Upper lobe of left lung (tissue), 6 donors: ENCODE measurements at regions not wholly inside any gene's neighbourhood (a gene's known extent, or its start where the extent isn't known, plus 50 kb on each side); places are given as distances from the start of the nearest gene placed in this dataset.

ENCODE experiments used
- ATAC-seq, 2 donors: fragments of 200-7000 bp; cut with Tn5 transposase; one replicate each; pipeline ENCODE4 v1.9.1; 2022; ENCODE audit warnings: mild to moderate bottlenecking in 2 of 2, moderate library complexity in 2 of 2; ENCODE audit not compliant: low FRiP score in 2 of 2
- DNase-seq, 2 donors: peaks; one replicate each; pipeline ENCODE4 v3.0.0-alpha.2; 2019 to 2020
- H3K27ac ChIP-seq, 4 donors: fragments of 200-600 bp; sonication (generic); one replicate each; pipeline ENCODE4 v1.5.1; 2016 to 2019
- H3K27me3 ChIP-seq, 4 donors: fragments of 200-600 bp; sonication (generic); one replicate each; pipeline ENCODE4 v1.5.1; 2017 to 2019
- H3K36me3 ChIP-seq, 4 donors: fragments of 200-600 bp; sonication (generic); one replicate each; pipeline ENCODE4 v1.5.1; 2016 to 2019
- H3K4me1 ChIP-seq, 4 donors: fragments of 200-600 bp; sonication (generic); one replicate each; pipeline ENCODE4 v1.5.1; 2018 to 2019
- H3K4me3 ChIP-seq, 4 donors: fragments of 200-600 bp; sonication (generic); one replicate each; pipeline ENCODE4 v1.5.1; 2017 to 2019; ENCODE audit warnings: mild to moderate bottlenecking in 2 of 4, moderate library complexity in 1 of 4
- H3K9me3 ChIP-seq, 4 donors: fragments of 200-600 bp; sonication (generic); one replicate each; pipeline ENCODE4 v1.5.1; 2018 to 2019
- EP300 ChIP-seq, 4 donors: sonication (generic); formaldehyde crosslinking; IDR thresholded peaks; one replicate each; pipeline ENCODE4 v1.5.1; 2017; ENCODE audit warnings: antibody characterized with exemption in 4 of 4, control low read depth in 2 of 4
- POLR2A ChIP-seq, 4 donors: fragments of 450-650 bp; IDR thresholded peaks; one replicate each; pipeline ENCODE4 v1.5.1; 2016 to 2017; ENCODE audit warnings: antibody characterized with exemption in 4 of 4, mild to moderate bottlenecking in 2 of 4
- POLR2AphosphoS5 ChIP-seq, 2 donors: sonication (generic); formaldehyde crosslinking; IDR thresholded peaks; one replicate each; pipeline ENCODE4 v1.5.1; 2017; ENCODE audit warnings: antibody characterized with exemption in 2 of 2
- WGBS, 2 donors: methylation state at CpG; one replicate each; pipeline ENCODE4 v1.1.5; 2017 to 2018; 5-methylcytosine and 5-hydroxymethylcytosine counted together
- TF ChIP-seq, protein P1 (sequence below), 6 experiments: fragments of 450-650 bp in 4 of 6; fragments of 200-600 bp in 2 of 6; sonication (generic) in 2 of 6; IDR thresholded peaks; one replicate each; pipeline ENCODE4 v1.5.1; 2016 to 2019; ENCODE audit warnings: antibody characterized with exemption in 6 of 6
- donor health status: DM: no; HTN: no; CAD: no; lungs with moderate emphysema.
- donor health status: DM: no; HTN: yes; CAD: no; lungs with severe emphysema.

DNA sequence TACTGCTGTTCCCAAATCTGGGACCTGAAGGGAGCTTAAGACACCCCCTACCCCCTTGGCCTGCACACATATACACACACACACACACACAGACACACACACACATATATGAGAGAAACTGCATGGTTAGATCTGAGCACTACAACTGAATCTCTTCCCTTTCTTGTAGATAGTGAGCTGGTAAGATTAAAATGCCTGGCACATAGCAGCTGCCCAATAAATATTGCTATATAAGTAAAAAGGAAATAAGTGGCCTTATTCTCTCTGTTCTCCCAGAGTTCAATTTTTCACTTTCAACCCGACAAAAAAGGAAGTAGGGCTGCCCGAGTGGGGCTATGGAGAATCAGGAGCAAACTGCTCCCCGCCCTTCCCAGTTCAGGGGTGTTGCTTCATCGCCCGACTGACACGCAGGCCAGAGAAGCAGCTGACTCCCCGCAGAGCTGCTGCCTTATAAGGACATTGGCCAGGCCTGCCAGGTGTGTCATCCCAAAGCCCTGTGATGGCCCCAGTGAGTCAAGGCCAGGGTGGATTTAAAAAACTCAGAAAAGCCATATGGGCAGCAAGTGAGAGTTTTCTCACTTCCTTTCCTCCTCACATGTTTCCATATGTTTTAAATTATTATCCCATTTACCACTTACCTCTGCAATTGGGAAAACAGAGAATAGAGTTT, 106.5 kb upstream of the SLC44A3 start:
- 32 to 52% methylated on average over 7 of the region's 7 CpGs for WGBS, 2 donors
- no peaks in the 10 kb centered on the region for H3K27me3 ChIP-seq
- no peaks in the 10 kb centered on the region for H3K36me3 ChIP-seq
- H3K4me1 ChIP-seq = no peaks in the 10 kb centered on the region
- H3K9me3 ChIP-seq = no peaks in the 10 kb centered on the region
- H3K27ac ChIP-seq = peak overlapping the region in 1 of 4 donors; percentile 26
- ATAC-seq (peak; percentile 83 to 97), DNase-seq (peak; percentile 29 to 97)
- TF ChIP-seq, protein P1, sequence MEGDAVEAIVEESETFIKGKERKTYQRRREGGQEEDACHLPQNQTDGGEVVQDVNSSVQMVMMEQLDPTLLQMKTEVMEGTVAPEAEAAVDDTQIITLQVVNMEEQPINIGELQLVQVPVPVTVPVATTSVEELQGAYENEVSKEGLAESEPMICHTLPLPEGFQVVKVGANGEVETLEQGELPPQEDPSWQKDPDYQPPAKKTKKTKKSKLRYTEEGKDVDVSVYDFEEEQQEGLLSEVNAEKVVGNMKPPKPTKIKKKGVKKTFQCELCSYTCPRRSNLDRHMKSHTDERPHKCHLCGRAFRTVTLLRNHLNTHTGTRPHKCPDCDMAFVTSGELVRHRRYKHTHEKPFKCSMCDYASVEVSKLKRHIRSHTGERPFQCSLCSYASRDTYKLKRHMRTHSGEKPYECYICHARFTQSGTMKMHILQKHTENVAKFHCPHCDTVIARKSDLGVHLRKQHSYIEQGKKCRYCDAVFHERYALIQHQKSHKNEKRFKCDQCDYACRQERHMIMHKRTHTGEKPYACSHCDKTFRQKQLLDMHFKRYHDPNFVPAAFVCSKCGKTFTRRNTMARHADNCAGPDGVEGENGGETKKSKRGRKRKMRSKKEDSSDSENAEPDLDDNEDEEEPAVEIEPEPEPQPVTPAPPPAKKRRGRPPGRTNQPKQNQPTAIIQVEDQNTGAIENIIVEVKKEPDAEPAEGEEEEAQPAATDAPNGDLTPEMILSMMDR (IDR thresholded peaks at IDR 0.05) = no peak
- TF ChIP-seq POLR2AphosphoS5 (IDR thresholded peaks at IDR 0.05) = peak in 1 of 2 donors; percentile 69
- no peak overlapping the region for H3K4me3 ChIP-seq

DNA sequence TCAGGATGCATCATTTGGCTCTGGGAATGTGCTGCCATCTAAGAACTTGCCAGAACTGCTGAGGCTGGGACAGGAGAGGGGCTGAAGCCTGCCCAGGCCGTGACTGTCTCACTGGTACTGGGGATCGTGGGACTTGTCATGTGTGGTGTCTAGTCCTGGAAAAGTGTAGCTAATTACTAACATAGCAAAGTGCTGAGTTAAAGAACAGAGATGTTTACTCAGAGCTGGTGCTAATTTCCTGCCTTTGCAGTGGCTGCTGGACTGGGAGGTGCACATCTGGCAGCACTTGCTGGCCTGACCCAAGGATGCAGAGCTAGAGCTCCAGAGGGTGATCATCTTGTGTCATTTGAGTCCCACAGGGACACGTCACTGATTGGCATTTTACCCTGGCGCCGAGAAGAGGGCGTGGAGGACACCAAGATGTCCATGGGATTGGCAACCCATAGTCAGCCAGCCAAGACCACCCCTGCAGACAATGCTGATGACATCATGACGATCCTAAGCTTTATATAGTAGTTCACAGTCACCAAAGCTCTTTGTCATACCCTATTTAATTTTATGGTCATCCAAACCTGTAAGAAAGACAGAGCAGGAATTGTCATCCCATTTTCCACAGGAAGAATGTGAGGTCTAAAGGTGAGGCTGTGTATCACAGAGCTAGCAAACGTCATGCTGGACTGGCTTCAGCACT, 110.1 kb upstream of the SLC44A3 start:
- Histone ChIP-seq H3K27me3 (no peaks in the 10 kb centered on the region), H3K4me3 (no peak overlapping the region), H3K4me1 (no peaks in the 10 kb centered on the region), H3K9me3 (no peaks in the 10 kb centered on the region), H3K36me3 (no peaks in the 10 kb centered on the region), H3K27ac (no peak overlapping the region)
- 75 to 82% methylated on average over 7 to 8 of the region's 8 CpGs for whole genome bisulfite sequencing, 2 donors
- no peak for DNase-seq
- TF ChIP-seq, protein P1 (IDR thresholded peaks at IDR 0.05) = no peak
- TF ChIP-seq EP300 (IDR thresholded peaks at IDR 0.05) (no peak), POLR2AphosphoS5 (IDR thresholded peaks at IDR 0.05) (no peak)
- no peak for ATAC-seq

DNA sequence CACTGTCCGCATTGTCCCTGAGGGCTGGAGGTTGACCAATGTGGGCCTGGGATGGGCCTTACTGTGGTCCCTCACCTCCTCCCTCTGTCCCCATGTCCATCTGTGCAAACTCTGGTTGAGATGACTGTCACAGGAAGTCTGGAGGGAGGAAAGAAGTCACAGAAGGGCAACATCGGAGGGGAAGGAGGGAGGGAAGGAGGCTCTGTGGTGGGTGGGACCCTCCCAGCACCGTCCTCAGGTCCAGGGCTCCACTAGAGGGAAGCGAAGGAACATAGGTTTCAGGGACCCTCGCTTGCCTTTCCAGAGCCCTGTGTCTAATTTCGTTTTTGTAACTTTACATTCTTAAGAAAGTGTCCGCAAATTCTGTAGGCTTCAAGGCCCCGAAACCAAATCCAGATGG, 111.3 kb upstream of the SLC44A3 start:
- no peak for TF ChIP-seq POLR2A (IDR thresholded peaks at IDR 0.05)
- TF ChIP-seq POLR2AphosphoS5 (IDR thresholded peaks at IDR 0.05) = no peak
- TF ChIP-seq, protein P1 (IDR thresholded peaks at IDR 0.05) = no peak
- no peak for TF ChIP-seq EP300 (IDR thresholded peaks at IDR 0.05)
- DNase-seq (no peak), ATAC-seq (no peak)
- Histone ChIP-seq H3K27ac (no peak overlapping the region), H3K4me3 (no peak overlapping the region), H3K4me1 (no peaks in the 10 kb centered on the region), H3K36me3 (no peaks in the 10 kb centered on the region), H3K27me3 (no peaks in the 10 kb centered on the region), H3K9me3 (no peaks in the 10 kb centered on the region)
- 82 to 92% methylated on average over 8 of the region's 8 CpGs for WGBS, 2 donors

DNA sequence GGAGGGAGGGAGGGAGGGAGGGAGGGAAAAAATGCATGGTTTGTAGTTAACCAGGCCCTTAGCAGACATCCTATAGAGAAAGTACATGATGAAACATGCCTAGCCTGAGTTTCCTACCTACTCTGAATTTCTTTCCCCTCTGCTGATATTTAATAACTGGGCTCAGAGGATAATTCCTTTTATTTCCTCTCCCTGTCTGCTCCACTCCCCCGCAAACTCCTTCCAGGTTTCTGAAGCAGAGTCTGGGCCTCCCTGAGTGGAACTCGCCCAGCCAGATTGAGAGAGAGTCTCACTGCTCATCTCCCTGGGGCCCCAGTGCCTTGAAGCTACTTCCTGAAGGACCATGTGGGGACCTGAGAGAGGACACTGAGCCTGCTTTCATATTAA, 111.9 kb upstream of the SLC44A3 start:
- ATAC-seq (no peak), DNase-seq (no peak)
- no peaks in the 10 kb centered on the region for H3K4me1 ChIP-seq
- H3K9me3 ChIP-seq = no peaks in the 10 kb centered on the region
- TF ChIP-seq, protein P1 (IDR thresholded peaks at IDR 0.05) = no peak
- TF ChIP-seq POLR2AphosphoS5 (IDR thresholded peaks at IDR 0.05) (no peak), EP300 (IDR thresholded peaks at IDR 0.05) (no peak), POLR2A (IDR thresholded peaks at IDR 0.05) (no peak)
- no peak overlapping the region for H3K27ac ChIP-seq
- no peaks in the 10 kb centered on the region for H3K27me3 ChIP-seq
- H3K4me3 ChIP-seq = no peak overlapping the region
- no peaks in the 10 kb centered on the region for H3K36me3 ChIP-seq
- WGBS, 2 donors = 82 to 84% methylated on average over 2 of the region's 2 CpGs
